HG03064 (cell line): ENCODE measurements at regions not wholly inside any gene's neighbourhood (a gene's known extent, or its start where the extent isn't known, plus 50 kb on each side); places are given as distances from the start of the nearest gene placed in this dataset.
"Not testable (repeated sequence)": the region's sequence is repeated elsewhere in the genome, so short reads cannot be mapped to it uniquely, and the experiment has no call there.

ENCODE experiments used
- ATAC-seq: cut with Tn5 transposase; IDR thresholded peaks from one replicate; pipeline ENCODE4 v1.9.1; 2021; ENCODE audit warnings: low read depth; ENCODE audit not compliant: unreplicated experiment

- ATAC-seq, result not testable (repeated sequence)
Measured at GRCh38 chr3:195669310-195669709, 51.5 kb upstream of the MUC20 start.

- ATAC-seq, result not testable (repeated sequence)
Measured at GRCh38 chr3:195668131-195668766, 52.5 kb upstream of the MUC20 start.

GRCh38 chr3:195665311-195665710 is 55.5 kb upstream of the MUC20 start:
- not testable (repeated sequence) for ATAC-seq

- ATAC-seq, result not testable (repeated sequence)
Measured at GRCh38 chr3:195664131-195664530, 56.6 kb upstream of the MUC20 start.

GRCh38 chr3:195659136-195659533 is 61.6 kb upstream of the MUC20 start:
- ATAC-seq, result not testable (repeated sequence)

GRCh38 chr3:195658381-195659135 is 62.2 kb upstream of the MUC20 start:
- not testable (repeated sequence) for ATAC-seq

GRCh38 chr3:195657475-195658372 is 63.1 kb upstream of the MUC20 start:
- ATAC-seq, result peak; percentile 75

- ATAC-seq, result not testable (repeated sequence)
Measured at GRCh38 chr3:195656091-195656490, 64.7 kb upstream of the MUC20 start.

GRCh38 chr3:195654746-195655145 is 66.0 kb upstream of the MUC20 start:
- not testable (repeated sequence) for ATAC-seq

GRCh38 chr3:195654138-195654537 is 66.6 kb upstream of the MUC20 start:
- not testable (repeated sequence) for ATAC-seq

- ATAC-seq, result not testable (repeated sequence)
Measured at GRCh38 chr3:195653641-195654040, 67.1 kb upstream of the MUC20 start.

GRCh38 chr3:195647912-195648702 is 64.4 kb upstream of the APOD start:
- ATAC-seq, result not testable (repeated sequence)

- ATAC-seq, result not testable (repeated sequence)
Measured at GRCh38 chr3:195645872-195646271, 62.1 kb upstream of the APOD start.

- ATAC-seq, result not testable (repeated sequence)
Measured at GRCh38 chr3:195643245-195643644, 59.5 kb upstream of the APOD start.

- ATAC-seq, result not testable (repeated sequence)
Measured at GRCh38 chr3:195642311-195642710, 58.6 kb upstream of the APOD start.

GRCh38 chr3:195638456-195638855 is 54.7 kb upstream of the APOD start:
- not testable (repeated sequence) for ATAC-seq

GRCh38 chr3:195637473-195638233 is 53.9 kb upstream of the APOD start:
- ATAC-seq, result not testable (repeated sequence)

GRCh38 chr3:195637011-195637410 is 53.3 kb upstream of the APOD start:
- not testable (repeated sequence) for ATAC-seq
